Liver (tissue), 8 donors: ENCODE measurements at regions not wholly inside any gene's neighbourhood (a gene's known extent, or its start where the extent isn't known, plus 50 kb on each side); places are given as distances from the start of the nearest gene placed in this dataset.
A peak's percentile ranks its signal among the peaks of the same experiment; 100 is the strongest.

Source experiments
- DNase-seq: peaks from one replicate; pipeline ENCODE4 v3.0.0-alpha.2; 2017; ENCODE audit warnings: low spot score
- H3K27ac ChIP-seq, 2 donors: one replicate each; pipeline ENCODE4 v1.7.0; 2013; ENCODE audit warnings: inconsistent platforms in 2 of 2, low read length in 2 of 2, control low read depth in 1 of 2, low read depth in 1 of 2, mild to moderate bottlenecking in 1 of 2
- H3K27me3 ChIP-seq, 4 donors: one replicate each; pipeline versions ENCODE4 v1.6.1 to v1.7.0; 2013; ENCODE audit warnings: low read length in 3 of 4, inconsistent platforms in 1 of 4, mild to moderate bottlenecking in 1 of 4, moderate library complexity in 1 of 4; ENCODE audit not compliant: control insufficient read depth in 4 of 4, insufficient read depth in 4 of 4
- H3K36me3 ChIP-seq, 4 donors: one replicate each; pipeline versions ENCODE4 v1.6.1 to v1.7.0; 2013; ENCODE audit warnings: low read length in 3 of 4, mild to moderate bottlenecking in 3 of 4, low read depth in 1 of 4, moderate library complexity in 1 of 4; ENCODE audit not compliant: control insufficient read depth in 4 of 4, insufficient read depth in 3 of 4
- H3K4me1 ChIP-seq, 4 donors: one replicate each; pipeline versions ENCODE4 v1.6.1 to v1.7.0; 2013; ENCODE audit warnings: low read length in 3 of 4, mild to moderate bottlenecking in 3 of 4, moderate library complexity in 1 of 4; ENCODE audit not compliant: control insufficient read depth in 4 of 4, insufficient read depth in 4 of 4
- H3K4me3 ChIP-seq, 3 donors: one replicate each; pipeline versions ENCODE4 v1.6.1 to v1.7.0; 2013; ENCODE audit warnings: low read length in 3 of 3, control low read depth in 1 of 3, low read depth in 1 of 3, mild to moderate bottlenecking in 1 of 3
- H3K9ac ChIP-seq, 2 donors: one replicate each; pipeline ENCODE4 v1.7.0; 2013; ENCODE audit warnings: low read length in 2 of 2, mild to moderate bottlenecking in 2 of 2, moderate library complexity in 2 of 2, control low read depth in 1 of 2, low read depth in 1 of 2
- H3K9me3 ChIP-seq, 4 donors: one replicate each; pipeline versions ENCODE4 v1.6.1 to v1.7.0; 2013; ENCODE audit warnings: low read length in 3 of 4; ENCODE audit not compliant: control insufficient read depth in 4 of 4
- EGR1 ChIP-seq, 2 donors: IDR thresholded peaks; 2 replicates each; pipeline ENCODE4 v1.6.1; 2016 to 2018; ENCODE audit warnings: antibody characterized with exemption in 2 of 2, low read depth in 2 of 2
- FOXA1 ChIP-seq: IDR thresholded peaks from 2 replicates; pipeline ENCODE4 v1.6.1; 2016; ENCODE audit warnings: antibody characterized with exemption
- FOXA2 ChIP-seq: IDR thresholded peaks from 2 replicates; pipeline ENCODE4 v1.6.1; 2016; ENCODE audit warnings: antibody characterized with exemption
- GABPA ChIP-seq, 2 donors: IDR thresholded peaks in 1 of 2; conservative IDR thresholded peaks in 1 of 2; 2 replicates each; pipeline ENCODE4 v1.6.1; 2016; ENCODE audit warnings: antibody characterized with exemption in 2 of 2, mild to moderate bottlenecking in 1 of 2, moderate library complexity in 1 of 2
- HNF4A ChIP-seq, 2 donors: conservative IDR thresholded peaks; 2 replicates each; pipeline ENCODE4 v1.6.1; 2016; ENCODE audit warnings: antibody characterized with exemption in 2 of 2, mild to moderate bottlenecking in 2 of 2
- HNF4G ChIP-seq: IDR thresholded peaks from 2 replicates; pipeline ENCODE4 v1.6.1; 2016; ENCODE audit warnings: antibody characterized with exemption
- JUND ChIP-seq, 2 donors: IDR thresholded peaks; 2 replicates each; pipeline ENCODE4 v1.6.1; 2016; ENCODE audit warnings: antibody characterized with exemption in 2 of 2
- NR2F2 ChIP-seq: IDR thresholded peaks from 2 replicates; pipeline ENCODE4 v1.6.1; 2016; ENCODE audit warnings: antibody characterized with exemption
- RAD21 ChIP-seq, 2 donors: IDR thresholded peaks; 2 replicates each; pipeline ENCODE4 v1.6.1; 2016; ENCODE audit warnings: antibody characterized with exemption in 2 of 2, mild to moderate bottlenecking in 2 of 2
- RXRA ChIP-seq, 2 donors: IDR thresholded peaks; 2 replicates each; pipeline ENCODE4 v1.6.1; 2017 to 2018; ENCODE audit warnings: antibody characterized with exemption in 2 of 2, mild to moderate bottlenecking in 1 of 2
- SP1 ChIP-seq: IDR thresholded peaks from 2 replicates; pipeline ENCODE4 v1.6.1; 2018; ENCODE audit warnings: antibody characterized with exemption, mild to moderate bottlenecking
- TAF1 ChIP-seq: conservative IDR thresholded peaks from 2 replicates; pipeline ENCODE4 v1.6.1; 2016; ENCODE audit warnings: antibody characterized with exemption, mild to moderate bottlenecking
- YY1 ChIP-seq: IDR thresholded peaks from 2 replicates; pipeline ENCODE4 v1.6.1; 2016; ENCODE audit warnings: antibody characterized with exemption, mild to moderate bottlenecking
- WGBS: extraction: QIAGEN DNeasy Blood & Tissue Kit; methylation state at CpG from one replicate; pipeline ENCODE4 v1.1.7; 2013; 5-methylcytosine and 5-hydroxymethylcytosine counted together
- TF ChIP-seq, protein P1 (sequence below): IDR thresholded peaks from 2 replicates; pipeline ENCODE4 v1.6.1; 2016; ENCODE audit warnings: antibody characterized with exemption
- TF ChIP-seq, protein P2 (sequence below): IDR thresholded peaks from 2 replicates; pipeline ENCODE4 v1.6.1; 2016; ENCODE audit warnings: antibody characterized with exemption
- TF ChIP-seq, protein P3 (sequence below): IDR thresholded peaks from 2 replicates; pipeline ENCODE4 v1.6.1; 2016; ENCODE audit warnings: antibody characterized with exemption
- TF ChIP-seq, protein P4 (sequence below): fragments of 150-350 bp; IDR thresholded peaks from 2 replicates; pipeline ENCODE4 v1.5.1; 2017; ENCODE audit warnings: improper control_type of control experiment, low read depth, low read length; ENCODE audit not compliant: missing input control
- donor health status: healthy.
- donor health status: healthy.
- donor health status: healthy.
- donor health status: healthy.
- donor health status: healthy.

DNA sequence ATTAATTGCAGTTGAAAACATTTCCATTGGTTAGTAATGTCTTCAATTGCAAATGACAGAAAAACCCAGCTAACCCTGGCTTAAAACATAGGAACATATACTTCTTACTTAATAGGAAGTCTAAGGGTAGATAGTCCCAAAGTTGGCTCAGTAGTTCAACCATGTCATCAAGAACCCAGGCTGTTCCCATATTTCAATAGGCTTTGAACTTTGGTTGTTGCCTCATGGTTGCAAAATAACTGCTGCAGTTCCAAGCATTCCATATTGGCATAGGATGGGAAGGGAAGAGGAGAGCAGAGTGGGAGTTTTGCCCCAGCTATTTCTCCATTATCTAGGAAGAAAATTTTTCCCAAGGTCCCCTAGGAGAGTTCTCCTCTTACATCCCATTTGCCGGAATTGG is 81.4 kb upstream of the EEPD1 start (continued):
- TF ChIP-seq, protein P1, sequence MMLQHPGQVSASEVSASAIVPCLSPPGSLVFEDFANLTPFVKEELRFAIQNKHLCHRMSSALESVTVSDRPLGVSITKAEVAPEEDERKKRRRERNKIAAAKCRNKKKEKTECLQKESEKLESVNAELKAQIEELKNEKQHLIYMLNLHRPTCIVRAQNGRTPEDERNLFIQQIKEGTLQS, result peak; percentile 62

DNA sequence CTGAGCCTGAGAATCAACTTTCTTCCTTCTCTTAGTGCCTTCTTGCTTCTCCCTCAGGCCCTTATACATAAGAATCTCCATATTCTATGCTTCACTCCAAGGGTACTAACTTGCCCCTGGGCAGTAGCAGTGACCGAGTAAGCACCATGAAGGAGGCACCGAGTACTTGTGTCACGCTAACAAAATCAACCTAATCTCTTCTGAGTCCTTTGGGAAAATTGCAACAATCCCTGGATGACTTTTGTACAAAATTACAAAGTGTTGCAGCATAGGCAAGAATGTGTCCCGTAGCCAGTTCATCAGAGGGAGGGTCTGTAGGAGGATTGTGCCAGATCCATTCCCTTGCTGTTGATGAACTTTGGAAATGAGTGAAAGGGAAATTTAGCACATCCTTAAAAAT is 80.4 kb upstream of the EEPD1 start:
- H3K27me3 ChIP-seq, result no peaks in the 10 kb centered on the region
- TF ChIP-seq SP1, result no peak
- H3K4me3 ChIP-seq, result no peak overlapping the region
- 92% methylated on average over 4 of the region's 4 CpGs for WGBS
- no peak overlapping the region for H3K27ac ChIP-seq
- no peaks in the 10 kb centered on the region for H3K36me3 ChIP-seq
- DNase-seq, result no peak
- H3K9ac ChIP-seq, result no peak overlapping the region
- H3K4me1 ChIP-seq, result no peaks in the 10 kb centered on the region
- no peaks in the 10 kb centered on the region for H3K9me3 ChIP-seq

DNA sequence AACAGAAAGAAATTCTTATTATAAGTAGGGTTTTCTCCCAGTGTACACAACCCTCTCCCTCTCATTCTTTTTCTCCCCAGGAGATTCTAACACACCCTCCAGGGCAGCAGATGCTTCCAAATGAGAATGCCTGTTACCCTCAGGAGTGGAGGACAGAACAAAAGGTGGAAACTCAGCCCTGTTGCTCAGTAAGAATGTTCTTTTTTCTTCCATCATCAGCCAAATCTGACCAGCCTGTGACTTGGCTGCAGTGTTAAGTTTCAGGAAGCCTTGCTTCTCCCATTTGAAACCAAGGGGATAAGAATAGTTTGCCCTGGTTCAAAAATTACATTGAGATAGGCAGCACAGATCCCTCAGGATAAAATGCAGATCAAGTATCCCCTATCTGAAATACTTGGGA is 77.5 kb upstream of the EEPD1 start:
- no peaks in the 10 kb centered on the region for H3K9me3 ChIP-seq
- no peak for TF ChIP-seq JUND (IDR thresholded peaks at IDR 0.05)
- TF ChIP-seq, protein P2, sequence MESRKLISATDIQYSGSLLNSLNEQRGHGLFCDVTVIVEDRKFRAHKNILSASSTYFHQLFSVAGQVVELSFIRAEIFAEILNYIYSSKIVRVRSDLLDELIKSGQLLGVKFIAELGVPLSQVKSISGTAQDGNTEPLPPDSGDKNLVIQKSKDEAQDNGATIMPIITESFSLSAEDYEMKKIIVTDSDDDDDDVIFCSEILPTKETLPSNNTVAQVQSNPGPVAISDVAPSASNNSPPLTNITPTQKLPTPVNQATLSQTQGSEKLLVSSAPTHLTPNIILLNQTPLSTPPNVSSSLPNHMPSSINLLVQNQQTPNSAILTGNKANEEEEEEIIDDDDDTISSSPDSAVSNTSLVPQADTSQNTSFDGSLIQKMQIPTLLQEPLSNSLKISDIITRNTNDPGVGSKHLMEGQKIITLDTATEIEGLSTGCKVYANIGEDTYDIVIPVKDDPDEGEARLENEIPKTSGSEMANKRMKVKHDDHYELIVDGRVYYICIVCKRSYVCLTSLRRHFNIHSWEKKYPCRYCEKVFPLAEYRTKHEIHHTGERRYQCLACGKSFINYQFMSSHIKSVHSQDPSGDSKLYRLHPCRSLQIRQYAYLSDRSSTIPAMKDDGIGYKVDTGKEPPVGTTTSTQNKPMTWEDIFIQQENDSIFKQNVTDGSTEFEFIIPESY, result no peak
- no peak for TF ChIP-seq GABPA (IDR thresholded peaks at IDR 0.05 in 1 of 2, conservative IDR thresholded peaks at IDR 0.05 in 1 of 2)
- no peak for TF ChIP-seq RXRA (IDR thresholded peaks at IDR 0.05)
- TF ChIP-seq, protein P3, sequence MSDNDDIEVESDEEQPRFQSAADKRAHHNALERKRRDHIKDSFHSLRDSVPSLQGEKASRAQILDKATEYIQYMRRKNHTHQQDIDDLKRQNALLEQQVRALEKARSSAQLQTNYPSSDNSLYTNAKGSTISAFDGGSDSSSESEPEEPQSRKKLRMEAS, result no peak
- no peak for TF ChIP-seq HNF4A (conservative IDR thresholded peaks at IDR 0.05)
- no peak for TF ChIP-seq NR2F2
- TF ChIP-seq FOXA1, result no peak
- TF ChIP-seq TAF1, result no peak
- TF ChIP-seq, protein P4, sequence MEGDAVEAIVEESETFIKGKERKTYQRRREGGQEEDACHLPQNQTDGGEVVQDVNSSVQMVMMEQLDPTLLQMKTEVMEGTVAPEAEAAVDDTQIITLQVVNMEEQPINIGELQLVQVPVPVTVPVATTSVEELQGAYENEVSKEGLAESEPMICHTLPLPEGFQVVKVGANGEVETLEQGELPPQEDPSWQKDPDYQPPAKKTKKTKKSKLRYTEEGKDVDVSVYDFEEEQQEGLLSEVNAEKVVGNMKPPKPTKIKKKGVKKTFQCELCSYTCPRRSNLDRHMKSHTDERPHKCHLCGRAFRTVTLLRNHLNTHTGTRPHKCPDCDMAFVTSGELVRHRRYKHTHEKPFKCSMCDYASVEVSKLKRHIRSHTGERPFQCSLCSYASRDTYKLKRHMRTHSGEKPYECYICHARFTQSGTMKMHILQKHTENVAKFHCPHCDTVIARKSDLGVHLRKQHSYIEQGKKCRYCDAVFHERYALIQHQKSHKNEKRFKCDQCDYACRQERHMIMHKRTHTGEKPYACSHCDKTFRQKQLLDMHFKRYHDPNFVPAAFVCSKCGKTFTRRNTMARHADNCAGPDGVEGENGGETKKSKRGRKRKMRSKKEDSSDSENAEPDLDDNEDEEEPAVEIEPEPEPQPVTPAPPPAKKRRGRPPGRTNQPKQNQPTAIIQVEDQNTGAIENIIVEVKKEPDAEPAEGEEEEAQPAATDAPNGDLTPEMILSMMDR, result no peak
- no peak for TF ChIP-seq YY1
- TF ChIP-seq EGR1 (IDR thresholded peaks at IDR 0.05; ENCODE audit: low read depth in 2 of 2), result no peak
- no peak for TF ChIP-seq HNF4G
- no peak for TF ChIP-seq FOXA2
- no peak for TF ChIP-seq RAD21 (IDR thresholded peaks at IDR 0.05)
- TF ChIP-seq, protein P1, result no peak
- no peak overlapping the region for H3K9ac ChIP-seq
- no peaks in the 10 kb centered on the region for H3K4me1 ChIP-seq
- no peak overlapping the region for H3K4me3 ChIP-seq
- no peak overlapping the region for H3K27ac ChIP-seq
- no peaks in the 10 kb centered on the region for H3K36me3 ChIP-seq
- no peak for DNase-seq
- no peaks in the 10 kb centered on the region for H3K27me3 ChIP-seq
